OCI-LY1 (cell line): ENCODE measurements at regions not wholly inside any gene's neighbourhood (a gene's known extent, or its start where the extent isn't known, plus 50 kb on each side); places are given as distances from the start of the nearest gene placed in this dataset.

Source experiments
- H2AFZ ChIP-seq: fragments of 200-600 bp; sonication (generic), shearing (Covaris generic); 2 replicates; pipeline ENCODE4 v1.6.0; 2014; ENCODE audit warnings: antibody characterized with exemption, mild to moderate bottlenecking, low read length
- H3F3A ChIP-seq: fragments of 200-600 bp; sonication (generic), shearing (Covaris generic); 2 replicates; pipeline ENCODE4 v1.6.0; 2014; ENCODE audit warnings: mild to moderate bottlenecking, antibody characterized with exemption, low read length, moderate library complexity; ENCODE audit not compliant: insufficient read depth
- H3K27ac ChIP-seq: fragments of 200-600 bp; sonication (generic); 2 replicates; pipeline ENCODE4 v1.5.1; 2014; ENCODE audit warnings: low read length, mixed run types, mild to moderate bottlenecking, low read depth; ENCODE audit not compliant: poor library complexity, severe bottlenecking
- H3K27me3 ChIP-seq: fragments of 200-600 bp; sonication (generic); 2 replicates; pipeline ENCODE4 v1.6.0; 2014; ENCODE audit warnings: antibody characterized with exemption, mild to moderate bottlenecking, low read length, moderate library complexity; ENCODE audit not compliant: insufficient read depth
- H3K36me3 ChIP-seq: fragments of 200-600 bp; sonication (generic); 2 replicates; pipeline ENCODE4 v1.6.1; 2014; ENCODE audit warnings: mild to moderate bottlenecking, antibody characterized with exemption, low read length, moderate library complexity, mixed read lengths; ENCODE audit not compliant: insufficient read depth
- H3K4me1 ChIP-seq: fragments of 200-600 bp; sonication (generic); 2 replicates; pipeline ENCODE4 v1.5.1; 2014; ENCODE audit warnings: mild to moderate bottlenecking, low read length, moderate library complexity; ENCODE audit not compliant: insufficient read depth, severe bottlenecking
- H3K4me2 ChIP-seq: fragments of 200-600 bp; sonication (generic), shearing (Covaris generic); 2 replicates; pipeline ENCODE4 v1.6.1; 2014; ENCODE audit warnings: low read length
- H3K4me3 ChIP-seq: fragments of 200-600 bp; sonication (generic); 2 replicates; pipeline ENCODE4 v1.5.1; 2014; ENCODE audit warnings: low read length, low read depth, mild to moderate bottlenecking, mixed read lengths; ENCODE audit not compliant: poor library complexity, severe bottlenecking
- H3K79me2 ChIP-seq: fragments of 200-600 bp; shearing (Covaris generic); 2 replicates; pipeline ENCODE4 v1.6.1; 2016; ENCODE audit warnings: mixed run types, low read length, mixed read lengths; ENCODE audit not compliant: insufficient read depth
- H3K9ac ChIP-seq: fragments of 200-600 bp; sonication (generic), shearing (Covaris generic); 2 replicates; pipeline ENCODE4 v1.6.1; 2014; ENCODE audit warnings: mild to moderate bottlenecking, low read length, mixed read lengths
- H3K9me2 ChIP-seq: fragments of 200-600 bp; sonication (generic), shearing (Covaris generic); 2 replicates; pipeline ENCODE4 v1.6.1; 2014; ENCODE audit warnings: low read depth, mild to moderate bottlenecking, low read length, mixed read lengths
- H3K9me3 ChIP-seq: fragments of 200-600 bp; shearing (Covaris generic); 2 replicates; pipeline ENCODE4 v1.6.1; 2014; ENCODE audit warnings: low read length, mixed read lengths
- H4K20me1 ChIP-seq: fragments of 200-600 bp; sonication (generic), shearing (Covaris generic); 2 replicates; pipeline ENCODE4 v1.6.0; 2016; ENCODE audit warnings: mild to moderate bottlenecking, low read length; ENCODE audit not compliant: insufficient read depth
- CTCF ChIP-seq: fragments of 200-600 bp; sonication (generic), shearing (Covaris generic); IDR thresholded peaks from 2 replicates; pipeline ENCODE4 v1.5.1; 2017; ENCODE audit warnings: mild to moderate bottlenecking, antibody characterized with exemption, low read length, moderate library complexity, mixed read lengths
- EZH2 ChIP-seq: fragments of 200-600 bp; sonication (generic), shearing (Covaris generic); IDR thresholded peaks from 2 replicates; pipeline ENCODE4 v1.8.0; 2017; ENCODE audit warnings: borderline replicate concordance, mixed run types, mild to moderate bottlenecking, antibody characterized with exemption, low read length, moderate library complexity, mixed read lengths

DNA sequence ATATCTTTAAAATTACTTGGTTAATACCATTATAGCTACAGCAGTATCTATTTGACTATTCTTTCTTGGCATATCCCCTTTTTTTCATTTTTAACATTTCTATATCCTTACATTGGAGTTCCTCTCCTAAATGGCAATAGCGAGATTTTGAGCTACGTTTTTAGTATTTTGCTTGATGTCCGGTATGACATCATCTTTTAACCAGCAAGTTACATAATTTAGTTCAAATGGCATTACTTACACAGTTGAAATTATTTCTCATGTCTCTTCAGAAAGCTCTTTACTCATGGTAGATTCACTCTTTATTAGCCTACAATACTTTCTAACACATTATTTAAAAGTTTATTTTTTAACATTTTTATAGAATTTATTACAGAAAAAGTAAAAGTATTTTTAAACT, 701.7 kb upstream of the EPHA7 start:
- H3K79me2 ChIP-seq, result no peaks in the 10 kb centered on the region
- no peak overlapping the region for H3K4me3 ChIP-seq
- TF ChIP-seq CTCF, result no peak
- no peak for TF ChIP-seq EZH2
- H3K4me2 ChIP-seq, result no peak overlapping the region
- H3K27ac ChIP-seq, result no peak overlapping the region
- no peaks in the 10 kb centered on the region for H3K36me3 ChIP-seq
- H3K9me3 ChIP-seq, result no peaks in the 10 kb centered on the region
- H3K9ac ChIP-seq, result no peak overlapping the region
- no peaks in the 10 kb centered on the region for H3K9me2 ChIP-seq
- no peaks in the 10 kb centered on the region for H3K27me3 ChIP-seq
- H3F3A ChIP-seq, result no peaks in the 10 kb centered on the region
- no peak overlapping the region for H2AFZ ChIP-seq
- H3K4me1 ChIP-seq, result no peaks in the 10 kb centered on the region
- no peaks in the 10 kb centered on the region for H4K20me1 ChIP-seq

- Histone ChIP-seq H3K4me1 (no peaks in the 10 kb centered on the region), H3K27me3 (no peaks in the 10 kb centered on the region), H3K9me3 (no peaks in the 10 kb centered on the region), H3F3A (no peaks in the 10 kb centered on the region), H2AFZ (no peak overlapping the region), H3K9me2 (no peaks in the 10 kb centered on the region), H3K27ac (no peak overlapping the region), H3K79me2 (no peaks in the 10 kb centered on the region), H3K9ac (no peak overlapping the region), H4K20me1 (no peaks in the 10 kb centered on the region), H3K4me3 (no peak overlapping the region), H3K4me2 (no peak overlapping the region), H3K36me3 (no peaks in the 10 kb centered on the region)
- no peak for TF ChIP-seq CTCF
- no peak for TF ChIP-seq EZH2
Measured at GRCh38 chr6:94099072-94099471, 679.7 kb upstream of the EPHA7 start.

- Histone ChIP-seq H3K9me3 (no peaks in the 10 kb centered on the region), H3K4me3 (no peak overlapping the region), H3K79me2 (no peaks in the 10 kb centered on the region), H3K9me2 (no peaks in the 10 kb centered on the region), H2AFZ (no peak overlapping the region), H3K36me3 (no peaks in the 10 kb centered on the region), H3K4me1 (no peaks in the 10 kb centered on the region), H3K9ac (no peak overlapping the region), H3K4me2 (no peak overlapping the region), H3K27me3 (no peaks in the 10 kb centered on the region), H3F3A (no peaks in the 10 kb centered on the region), H3K27ac (no peak overlapping the region), H4K20me1 (no peaks in the 10 kb centered on the region)
- no peak for TF ChIP-seq CTCF
Measured at GRCh38 chr6:94095961-94096360, 676.6 kb upstream of the EPHA7 start.

GRCh38 chr6:94089941-94090340, 670.6 kb upstream of the EPHA7 start:
- no peak overlapping the region for H3K9ac ChIP-seq

More at GRCh38 chr6:94089941-94090340, 670.6 kb upstream of the EPHA7 start:
- no peaks in the 10 kb centered on the region for H3F3A ChIP-seq
- H3K9me3 ChIP-seq, result no peaks in the 10 kb centered on the region
- no peaks in the 10 kb centered on the region for H3K9me2 ChIP-seq
- no peaks in the 10 kb centered on the region for H3K4me1 ChIP-seq
- H2AFZ ChIP-seq, result no peak overlapping the region
- H3K4me3 ChIP-seq, result no peak overlapping the region
- H3K36me3 ChIP-seq, result no peaks in the 10 kb centered on the region
- TF ChIP-seq CTCF (no peak), EZH2 (no peak)
- H3K79me2 ChIP-seq, result no peaks in the 10 kb centered on the region
- H4K20me1 ChIP-seq, result no peaks in the 10 kb centered on the region
- no peak overlapping the region for H3K4me2 ChIP-seq
- no peak overlapping the region for H3K27ac ChIP-seq
- no peaks in the 10 kb centered on the region for H3K27me3 ChIP-seq
